HG03175 (cell line): ENCODE measurements at regions not wholly inside any gene's neighbourhood (a gene's known extent, or its start where the extent isn't known, plus 50 kb on each side); places are given as distances from the start of the nearest gene placed in this dataset.
"Not testable (repeated sequence)": the region's sequence is repeated elsewhere in the genome, so short reads cannot be mapped to it uniquely, and the experiment has no call there.

Source experiments
- ATAC-seq: cut with Tn5 transposase; IDR thresholded peaks from one replicate; pipeline ENCODE4 v1.9.1; 2021; ENCODE audit warnings: mild to moderate bottlenecking, moderate library complexity; ENCODE audit not compliant: unreplicated experiment

DNA sequence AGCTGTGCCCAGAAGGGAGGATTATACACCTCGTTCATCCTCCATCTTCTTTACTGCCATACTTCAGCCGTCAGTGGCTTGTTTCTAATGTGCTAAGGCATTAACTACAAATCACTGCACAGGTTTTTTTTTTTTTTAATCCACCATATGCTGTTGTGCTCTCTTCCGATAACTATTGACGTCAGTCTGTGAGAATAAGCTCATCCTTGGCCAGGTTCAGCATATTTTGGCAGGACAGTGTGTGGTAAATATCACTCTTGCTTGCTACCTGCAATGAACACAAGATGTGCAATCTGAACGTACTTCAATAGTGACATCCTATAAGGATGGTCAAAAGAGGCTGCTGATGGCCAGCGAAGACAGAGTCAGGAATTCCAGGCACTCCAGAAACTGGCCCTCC is 2030.7 kb upstream of the PCDH20 start:
- ATAC-seq = no peak

DNA sequence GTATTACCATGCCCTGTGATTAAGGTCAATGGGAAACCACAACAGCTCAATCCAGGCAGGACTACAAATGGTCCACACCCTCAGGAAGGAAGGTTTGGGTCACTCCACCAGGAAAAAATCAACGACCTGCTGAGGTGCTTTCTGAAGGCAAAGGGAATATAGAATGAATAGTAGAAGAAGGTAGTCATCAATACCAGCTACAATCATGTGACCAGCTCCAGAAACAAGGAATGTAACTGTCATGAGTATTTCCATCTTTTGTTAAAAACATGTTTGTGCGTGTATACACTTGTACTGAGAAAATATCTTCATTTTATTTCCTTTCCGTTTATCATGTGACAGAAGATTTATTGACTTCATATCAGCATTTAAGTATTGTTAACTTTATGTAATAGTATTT is 2028.6 kb upstream of the PCDH20 start:
- ATAC-seq = not testable (repeated sequence)

DNA sequence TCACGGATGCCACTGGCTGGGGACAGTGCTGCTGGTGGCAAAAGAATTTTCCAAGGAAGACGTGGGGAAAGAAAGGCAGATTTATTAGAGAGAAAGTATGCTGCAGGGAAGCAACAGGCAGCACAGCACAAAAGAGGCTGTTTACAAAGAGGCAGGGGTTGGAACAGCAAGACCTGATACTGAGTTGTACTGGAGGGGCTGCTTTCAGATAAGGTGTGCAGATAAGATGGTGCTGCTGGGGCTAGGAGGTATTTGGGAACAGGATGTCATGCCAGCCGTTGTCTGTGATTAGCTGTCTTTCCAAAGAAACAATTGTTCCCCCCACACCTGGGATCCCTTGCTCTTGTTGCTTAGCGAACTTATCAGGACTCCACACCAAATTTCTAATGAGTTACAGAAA is 2023.3 kb upstream of the PCDH20 start:
- no peak for ATAC-seq

DNA sequence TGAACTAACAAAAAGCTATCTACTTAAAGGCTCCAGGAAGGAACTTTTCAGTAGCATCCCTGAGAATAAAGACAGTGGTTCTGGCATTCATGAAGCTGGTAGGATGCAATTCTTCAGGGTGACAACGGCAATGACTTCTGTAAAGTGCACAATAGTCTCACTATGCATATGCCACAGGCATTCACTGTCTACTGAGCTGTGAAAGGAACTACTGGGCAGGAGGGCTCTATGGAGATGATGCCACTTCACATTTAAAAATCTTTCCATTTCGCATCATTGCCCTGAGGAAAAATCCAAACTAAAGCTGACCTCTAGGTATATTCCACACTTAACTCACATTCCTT is 2020.6 kb upstream of the PCDH20 start:
- ATAC-seq = no peak

GRCh38 chr13:63435667-63436324 is 2020.1 kb upstream of the PCDH20 start:
- ATAC-seq = no peak

DNA sequence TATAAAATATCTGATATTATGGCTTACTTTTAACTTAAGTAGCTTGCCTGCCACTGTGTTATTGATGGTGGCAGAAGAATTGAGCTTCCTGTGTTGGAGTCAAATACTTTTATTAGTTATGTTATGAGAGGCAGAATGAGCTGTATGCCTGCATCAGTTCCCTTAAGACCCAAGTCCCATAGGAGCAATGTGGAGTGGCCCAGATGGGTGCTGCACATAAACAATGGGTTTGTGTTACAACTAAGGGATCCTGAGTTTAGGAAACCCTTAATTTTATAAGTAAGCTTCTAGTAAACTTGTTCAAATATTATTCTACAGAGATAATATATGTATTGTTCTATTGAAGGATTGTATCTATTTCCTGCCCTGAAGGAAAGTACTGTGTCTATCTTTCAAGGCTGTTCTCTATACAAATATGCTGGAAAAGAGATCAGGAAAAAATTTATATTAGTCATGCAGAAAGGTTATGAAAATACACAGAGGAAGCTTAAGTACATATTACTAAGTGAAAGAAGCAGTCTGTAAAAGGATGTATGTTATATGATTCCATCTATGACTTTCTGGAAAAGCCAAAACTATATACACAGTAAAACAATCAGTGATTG is 2018.0 kb upstream of the PCDH20 start:
- no peak for ATAC-seq

DNA sequence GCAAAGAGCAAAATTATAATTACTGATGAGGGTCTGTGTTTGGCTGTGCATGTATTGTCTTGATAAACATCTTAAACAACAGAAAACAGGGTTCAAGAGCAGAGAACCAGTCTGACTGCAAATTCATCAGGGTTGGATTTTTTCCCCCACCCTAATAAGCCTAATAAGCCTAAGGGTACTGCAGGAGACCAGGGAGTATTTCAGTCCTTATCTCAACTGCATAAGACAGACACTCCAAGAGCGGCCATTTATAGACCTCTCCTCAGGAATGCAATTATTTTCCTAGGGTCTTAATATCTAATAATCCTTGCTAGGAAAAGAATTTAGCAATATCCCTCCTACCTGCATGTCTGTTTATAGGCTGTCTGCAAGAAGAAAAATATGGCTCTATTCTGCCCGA is 2011.5 kb upstream of the PCDH20 start:
- ATAC-seq = no peak

DNA sequence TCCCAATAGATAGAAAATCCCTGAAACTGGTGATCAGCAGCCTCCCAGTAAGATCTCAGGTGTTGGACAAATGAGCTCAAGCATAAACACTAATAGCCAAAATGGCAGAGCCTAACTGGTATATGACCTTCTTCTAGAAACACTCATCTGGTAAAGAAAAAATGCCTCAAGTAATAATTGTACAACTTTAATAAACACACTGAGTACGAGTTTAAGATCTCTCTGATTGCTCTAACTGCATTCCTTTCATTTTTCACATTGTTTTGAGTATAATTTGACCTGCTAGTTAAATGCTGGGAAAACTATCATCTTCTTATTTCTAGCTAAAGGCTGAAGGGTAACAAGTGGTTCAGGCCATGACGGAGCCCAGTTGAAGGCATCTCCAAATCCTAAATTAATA is 2009.5 kb upstream of the PCDH20 start:
- no peak for ATAC-seq

DNA sequence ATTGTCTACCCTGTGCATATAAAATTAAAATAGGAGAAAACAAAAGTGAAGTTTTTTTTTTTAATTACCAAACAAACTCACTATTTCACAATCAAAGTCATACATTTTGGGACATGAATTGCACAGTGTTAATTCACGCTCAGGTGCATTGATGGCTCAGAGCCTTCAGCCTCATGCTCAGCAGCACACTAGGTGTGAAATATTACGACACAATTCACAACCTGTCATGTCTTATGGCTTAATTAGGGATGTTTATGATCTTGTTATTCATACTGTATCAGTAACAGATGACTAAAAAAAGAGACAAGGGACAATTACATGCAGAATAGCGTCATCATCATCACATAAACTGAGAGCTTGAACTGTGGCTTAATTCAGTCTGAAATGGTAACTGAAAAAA is 2005.5 kb upstream of the PCDH20 start:
- no peak for ATAC-seq

DNA sequence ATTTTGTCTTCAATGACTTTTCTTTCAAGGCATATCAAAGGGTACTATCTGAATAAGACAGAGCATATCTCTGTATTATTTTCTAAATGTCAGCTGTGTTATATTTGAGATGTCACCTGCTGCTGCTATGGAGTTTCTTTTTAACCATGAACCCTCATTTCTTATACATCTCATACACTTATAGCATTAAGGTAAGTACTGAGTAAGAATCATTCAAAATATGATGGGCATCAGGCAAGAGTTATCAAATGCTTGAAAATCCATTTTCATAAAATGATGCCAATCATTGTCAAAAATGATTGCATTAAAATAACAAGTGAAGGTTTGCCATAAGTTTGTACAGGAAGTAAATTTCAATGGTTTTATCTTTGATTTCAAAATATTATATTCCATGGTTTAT is 2005.0 kb upstream of the PCDH20 start:
- ATAC-seq = no peak

DNA sequence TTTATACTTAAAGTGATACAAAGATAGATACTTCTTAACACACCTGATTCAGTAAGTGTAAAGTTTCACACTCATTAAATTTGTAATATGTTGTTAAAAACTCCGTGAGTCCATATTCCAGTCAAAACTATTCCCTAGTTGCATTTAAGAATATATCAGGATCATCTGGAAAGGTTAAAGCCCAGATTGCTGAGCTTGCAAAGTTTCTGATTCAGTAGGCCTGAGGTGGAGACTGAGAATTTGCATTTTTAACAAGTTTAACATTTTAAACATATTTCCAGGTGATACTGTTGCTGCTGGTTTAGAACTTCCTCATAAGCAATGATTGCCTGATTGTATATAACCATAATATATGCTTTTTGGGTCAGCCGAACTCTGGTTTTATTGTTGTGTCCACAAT is 1998.6 kb upstream of the PCDH20 start:
- ATAC-seq = no peak

- no peak for ATAC-seq
Measured at GRCh38 chr13:63409791-63410351, 1994.2 kb upstream of the PCDH20 start.

GRCh38 chr13:63408331-63409189 is 1992.9 kb upstream of the PCDH20 start:
- ATAC-seq = no peak

DNA sequence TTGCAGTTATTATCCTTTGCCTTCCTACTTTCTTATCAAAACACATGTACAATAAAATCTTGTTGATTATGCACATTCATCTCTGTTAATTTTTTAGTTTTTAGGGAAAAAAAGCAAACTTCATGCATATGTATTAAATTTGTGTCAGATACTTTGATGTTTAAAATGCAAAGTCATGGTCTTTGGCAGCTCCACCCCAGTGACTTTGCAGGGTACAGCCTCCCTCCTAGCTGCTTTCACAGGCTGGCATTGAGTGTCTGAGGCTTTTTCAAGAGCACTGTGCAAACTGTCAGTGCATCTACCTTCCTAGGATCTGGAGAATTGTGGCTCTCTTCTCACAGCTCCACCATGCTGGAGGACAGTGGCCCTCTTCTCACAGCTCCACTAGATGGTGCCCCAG is 1988.1 kb upstream of the PCDH20 start:
- no peak for ATAC-seq

DNA sequence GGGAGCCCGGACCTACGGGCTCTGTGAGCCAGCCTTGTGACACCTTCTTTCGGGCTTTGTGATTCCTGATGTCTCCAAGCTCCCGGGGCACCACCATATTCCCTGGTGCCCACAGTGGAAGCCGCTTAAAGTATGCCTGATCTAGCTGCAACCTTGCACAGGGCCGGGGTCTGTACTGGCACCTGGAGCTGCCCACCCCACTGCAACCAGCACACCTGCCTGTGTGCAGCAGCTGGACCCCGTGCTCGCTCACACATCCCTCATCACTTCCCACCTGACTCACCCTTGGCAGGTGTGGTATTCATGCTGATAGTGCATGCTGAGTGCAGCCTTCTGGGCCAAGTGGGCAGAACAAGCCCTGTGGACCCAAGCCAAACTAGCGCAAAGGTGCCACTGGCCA is 1981.1 kb upstream of the PCDH20 start:
- no peak for ATAC-seq

DNA sequence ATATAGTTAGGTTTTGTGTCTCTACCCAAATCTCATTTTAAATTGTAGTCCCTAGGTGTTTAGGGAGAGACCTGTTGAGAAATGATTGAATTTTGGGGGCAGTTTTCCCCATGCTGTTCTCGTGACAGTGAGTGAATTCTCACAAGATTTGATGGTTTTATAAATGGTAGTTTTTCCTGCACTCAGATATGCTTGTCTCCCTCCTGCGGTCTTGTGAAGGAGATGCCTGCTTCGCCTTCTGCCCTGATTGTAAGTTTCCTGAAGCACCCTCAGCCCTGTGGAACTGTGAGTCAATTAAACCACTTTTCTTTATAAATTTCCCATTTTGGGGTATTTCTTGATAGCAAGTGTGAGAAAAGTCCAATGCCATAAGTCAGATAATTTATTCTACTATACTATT is 1977.5 kb upstream of the PCDH20 start:
- ATAC-seq = no peak

- no peak for ATAC-seq
Measured at GRCh38 chr13:63389756-63390155, 1974.1 kb upstream of the PCDH20 start.

DNA sequence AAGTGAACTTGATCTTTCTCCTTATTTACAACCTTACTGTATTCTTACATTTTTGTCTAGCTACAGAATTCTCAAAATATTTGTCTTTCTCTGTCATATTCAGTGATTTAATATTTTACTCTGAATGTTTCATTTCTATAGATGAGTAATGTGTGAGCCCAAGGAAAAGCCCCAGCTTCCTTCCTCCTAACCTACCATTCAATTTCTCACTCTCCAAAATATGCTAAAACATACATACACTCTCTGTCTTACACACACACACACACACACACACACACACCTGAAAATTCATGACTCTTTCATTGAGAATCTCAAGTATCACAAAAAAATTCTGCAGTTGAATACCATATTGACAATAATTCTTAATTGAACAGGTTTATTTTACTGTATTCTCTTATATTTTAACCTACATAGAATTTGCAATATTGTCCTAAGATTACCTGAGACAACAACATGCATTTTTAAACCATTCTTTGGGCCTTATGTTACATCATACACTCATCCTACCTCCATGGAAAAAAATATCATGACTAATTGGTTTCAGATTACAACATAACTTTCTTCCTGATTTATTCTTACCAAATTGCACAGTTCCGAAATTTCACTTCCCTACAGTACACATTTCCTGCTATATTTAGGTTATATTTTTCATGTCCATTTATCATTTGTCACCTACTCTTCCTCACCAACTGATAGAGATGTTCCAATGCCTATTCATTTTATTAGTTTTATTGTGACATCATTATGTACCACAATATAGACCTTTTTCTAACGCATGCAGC is 1965.6 kb upstream of the PCDH20 start:
- no peak for ATAC-seq

DNA sequence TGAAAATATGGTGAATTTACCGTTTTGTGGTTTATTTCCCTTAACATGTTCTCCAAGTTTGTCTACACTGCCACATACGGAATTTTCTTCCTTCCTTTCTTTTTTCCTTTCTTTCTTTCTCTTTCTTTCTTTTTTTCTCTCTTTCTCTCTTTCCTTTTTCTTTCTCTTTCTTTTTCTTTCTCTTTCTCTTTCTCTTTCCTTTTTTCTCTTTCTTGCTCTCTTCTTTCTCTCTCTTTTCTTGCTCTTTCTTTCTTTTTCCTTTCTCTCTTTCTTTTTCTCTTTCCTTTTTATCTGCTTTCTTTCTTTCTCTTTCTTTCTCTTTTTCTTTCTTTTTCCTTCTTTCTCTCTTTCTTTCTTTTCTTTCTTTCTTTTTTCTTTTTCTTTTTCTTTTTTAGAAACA is 1962.3 kb upstream of the PCDH20 start:
- ATAC-seq = no peak

- ATAC-seq = no peak
Measured at GRCh38 chr13:63370101-63370500, 1954.5 kb upstream of the PCDH20 start.

GRCh38 chr13:63367522-63368198 is 1952.0 kb upstream of the PCDH20 start:
- no peak for ATAC-seq
